PC-3 (cell line): ENCODE measurements at regions not wholly inside any gene's neighbourhood (a gene's known extent, or its start where the extent isn't known, plus 50 kb on each side); places are given as distances from the start of the nearest gene placed in this dataset.

Experiments used
- ATAC-seq: fragments of 200-7000 bp; cut with Tn5 transposase; 2 replicates; pipeline ENCODE4 v1.9.1; 2020; ENCODE audit warnings: mild to moderate bottlenecking, moderate library complexity
- BruUV-seq: library from RNA; stranded (reverse); fragments of 400-500 nt; replicated peaks from 2 replicates; lab custom pipeline; 2021; lab: Mats Ljungman, UMichigan
- CTCF ChIA-PET: fragments of 300-600 bp; sonication (Branson Sonifier 250); formaldehyde crosslinking; loops from one replicate; lab custom pipeline; 2022; ENCODE audit warnings: antibody characterized with exemption; lab: Charles Lee
- POLR2A ChIA-PET: fragments of 300-600 bp; sonication (Branson Sonifier 250); formaldehyde crosslinking; loops from one replicate; lab custom pipeline; 2022; ENCODE audit warnings: antibody characterized with exemption; ENCODE audit not compliant: unreplicated experiment; lab: Charles Lee
- DNase-seq: peaks from one replicate; pipeline ENCODE4 v3.0.0-alpha.2; 2015
- H2AFZ ChIP-seq: fragments of 300-600 bp; sonication (generic); 2 replicates; pipeline ENCODE4 v1.6.0; 2016; ENCODE audit warnings: antibody characterized with exemption, low read length
- H3F3A ChIP-seq: fragments of 300-600 bp; sonication (generic); one replicate; pipeline ENCODE4 v1.6.0; 2017; ENCODE audit warnings: antibody characterized with exemption, low read length, control low read depth, mild to moderate bottlenecking; ENCODE audit not compliant: unreplicated experiment
- H3K27ac ChIP-seq: fragments of 300-600 bp; sonication (generic); 2 replicates; pipeline ENCODE4 v1.5.1; 2016; ENCODE audit warnings: mild to moderate bottlenecking, low read length
- H3K27me3 ChIP-seq: fragments of 300-600 bp; sonication (generic); 2 replicates; pipeline ENCODE4 v1.6.1; 2016; ENCODE audit warnings: low read length, mixed read lengths
- H3K36me3 ChIP-seq: fragments of 300-600 bp; sonication (generic); 2 replicates; pipeline ENCODE4 v1.6.1; 2016; ENCODE audit warnings: low read depth, mixed run types, low read length, mixed read lengths
- H3K4me1 ChIP-seq: fragments of 300-600 bp; sonication (generic); 2 replicates; pipeline ENCODE4 v1.5.1; 2016; ENCODE audit warnings: low read length; ENCODE audit not compliant: insufficient read depth
- H3K4me2 ChIP-seq: fragments of 300-600 bp; sonication (generic); 2 replicates; pipeline ENCODE4 v1.6.0; 2016; ENCODE audit warnings: low read length
- H3K4me3 ChIP-seq: fragments of 300-600 bp; sonication (generic); 2 replicates; pipeline ENCODE4 v1.5.1; 2016; ENCODE audit warnings: mild to moderate bottlenecking, low read length, mixed read lengths
- H3K79me2 ChIP-seq: fragments of 300-600 bp; sonication (generic); 2 replicates; pipeline ENCODE4 v1.6.1; 2017; ENCODE audit warnings: low read length, mixed read lengths
- H3K9ac ChIP-seq: fragments of 300-600 bp; sonication (generic); 2 replicates; pipeline ENCODE4 v1.6.0; 2016; ENCODE audit warnings: mild to moderate bottlenecking, low read length
- H3K9me2 ChIP-seq: fragments of 300-600 bp; sonication (generic); replicated peaks from 2 replicates; pipeline ENCODE4 v1.6.1; 2016; ENCODE audit warnings: mixed run types, low read length, mixed read lengths
- H3K9me3 ChIP-seq: fragments of 300-600 bp; sonication (generic); 2 replicates; pipeline ENCODE4 v1.6.1; 2016; ENCODE audit warnings: low read length, mixed read lengths
- H4K20me1 ChIP-seq: fragments of 300-600 bp; sonication (generic); 2 replicates; pipeline ENCODE4 v1.6.1; 2016; ENCODE audit warnings: low read length, mixed read lengths
- CTCF ChIP-seq: fragments of 300-600 bp; sonication (generic); conservative IDR thresholded peaks from 2 replicates; pipeline ENCODE4 v1.5.1; 2017; ENCODE audit warnings: antibody characterized with exemption, low read depth, mild to moderate bottlenecking, low read length
- EZH2 ChIP-seq: fragments of 300-600 bp; sonication (generic); IDR thresholded peaks from one replicate; pipeline ENCODE4 v1.6.1; 2017; ENCODE audit warnings: antibody characterized with exemption, mild to moderate bottlenecking, low read length; ENCODE audit not compliant: unreplicated experiment
- EZH2phosphoT487 ChIP-seq: fragments of 300-600 bp; sonication (generic); IDR thresholded peaks from 2 replicates; pipeline ENCODE4 v1.6.1; 2018; ENCODE audit warnings: mild to moderate bottlenecking, antibody characterized with exemption, low read length, borderline replicate concordance
- intact Hi-C: fragments of 100-400 bp; cut with micrococcal nuclease; formaldehyde crosslinking; loops from 2 replicates; pipeline ENCODE4 v1.9.0; 2023

DNA sequence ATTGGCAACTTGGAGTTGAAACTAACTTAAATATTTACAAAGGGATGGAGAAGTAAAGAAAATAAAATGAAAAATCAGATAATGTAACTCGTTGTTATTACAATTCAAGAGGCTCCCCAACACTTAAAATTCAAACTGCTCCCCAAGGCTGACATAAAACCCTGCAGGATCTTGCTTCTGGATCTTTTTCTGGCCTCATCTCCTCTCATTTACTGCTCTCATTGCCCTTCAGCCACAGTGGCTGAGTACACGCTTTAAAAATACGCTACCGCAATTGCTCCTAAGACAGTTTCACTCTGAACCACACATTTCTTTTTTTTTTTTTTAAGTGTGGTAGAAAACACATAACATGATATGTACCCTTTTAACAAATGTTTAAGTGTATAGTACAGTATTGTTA, 718.1 kb upstream of the ANO3 start:
- H3F3A ChIP-seq: no peaks in the 10 kb centered on the region
- H3K36me3 ChIP-seq: no peaks in the 10 kb centered on the region
- H3K4me2 ChIP-seq: no peak overlapping the region
- no peak overlapping the region for H3K9ac ChIP-seq
- intact Hi-C loops: no loop called here
- H3K9me2 ChIP-seq: no peaks in the 10 kb centered on the region
- POLR2A ChIA-PET: no interaction called here
- H2AFZ ChIP-seq: no peak overlapping the region
- BruUV-seq: no TSS peak
- DNase-seq (no peak), ATAC-seq (no peak)
- no peaks in the 10 kb centered on the region for H3K9me3 ChIP-seq
- H3K27me3 ChIP-seq: no peaks in the 10 kb centered on the region
- no peak overlapping the region for H3K4me3 ChIP-seq
- H3K4me1 ChIP-seq: no peaks in the 10 kb centered on the region
- no peaks in the 10 kb centered on the region for H4K20me1 ChIP-seq
- H3K79me2 ChIP-seq: no peaks in the 10 kb centered on the region
- no peak for TF ChIP-seq EZH2
- no peak for TF ChIP-seq CTCF
- no peak for TF ChIP-seq EZH2phosphoT487
- CTCF ChIA-PET: no interaction called here
- H3K27ac ChIP-seq: no peak overlapping the region

DNA sequence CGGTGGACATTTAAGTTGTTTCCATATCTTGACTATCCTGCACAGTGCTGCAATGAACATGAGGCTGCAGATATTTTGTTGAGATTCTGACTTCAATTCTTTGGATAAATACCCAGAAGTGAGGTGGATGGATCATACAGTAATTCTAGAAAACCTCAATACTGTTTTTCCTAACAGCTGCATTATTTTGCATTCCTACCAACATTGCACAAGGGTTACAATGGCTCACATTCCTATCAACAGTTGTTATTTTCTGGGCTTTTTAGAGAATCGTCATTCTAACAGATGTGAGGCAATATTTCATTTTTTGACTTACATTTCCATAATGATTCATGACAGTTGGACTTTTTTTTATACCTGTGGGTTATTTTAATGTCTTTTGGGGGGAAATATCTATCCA, 716.9 kb upstream of the ANO3 start:
- no peak overlapping the region for H3K4me2 ChIP-seq
- H3K27me3 ChIP-seq: no peaks in the 10 kb centered on the region
- CTCF ChIA-PET: no interaction called here
- H3K9me2 ChIP-seq: no peaks in the 10 kb centered on the region
- H3K9ac ChIP-seq: no peak overlapping the region
- H3K27ac ChIP-seq: no peak overlapping the region
- DNase-seq (no peak), ATAC-seq (no peak)
- H3F3A ChIP-seq: no peaks in the 10 kb centered on the region
- BruUV-seq: no TSS peak
- no peak overlapping the region for H2AFZ ChIP-seq
- intact Hi-C loops: no loop called here
- no peaks in the 10 kb centered on the region for H3K9me3 ChIP-seq
- no peaks in the 10 kb centered on the region for H3K36me3 ChIP-seq
- H3K4me1 ChIP-seq: no peaks in the 10 kb centered on the region
- H3K4me3 ChIP-seq: no peak overlapping the region
- POLR2A ChIA-PET: no interaction called here
- no peaks in the 10 kb centered on the region for H3K79me2 ChIP-seq
- no peaks in the 10 kb centered on the region for H4K20me1 ChIP-seq
- TF ChIP-seq EZH2phosphoT487 (no peak), CTCF (no peak), EZH2 (no peak)

DNA sequence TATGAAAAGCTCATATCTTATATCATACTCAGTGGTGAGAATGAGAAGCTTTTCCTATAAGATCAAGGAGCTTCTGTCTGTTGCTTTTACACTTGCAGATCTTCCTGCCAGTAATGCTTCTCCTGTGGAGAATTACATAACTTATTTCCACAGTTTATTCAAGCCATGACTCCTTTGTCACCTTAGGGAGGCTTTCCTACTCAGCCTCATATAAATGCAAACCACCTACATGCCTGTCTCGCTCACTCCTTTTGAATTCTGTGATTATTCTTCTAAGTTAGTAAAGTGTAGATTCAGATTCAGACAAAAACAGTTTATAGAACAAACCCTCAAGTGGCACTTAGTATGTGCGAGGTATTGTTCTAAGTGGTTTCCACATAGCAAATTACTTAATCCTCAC, 716.1 kb upstream of the ANO3 start:
- Histone ChIP-seq H3K27ac (no peak overlapping the region), H3K4me3 (no peak overlapping the region), H3K4me1 (no peaks in the 10 kb centered on the region), H3K9ac (no peak overlapping the region), H3K9me2 (no peaks in the 10 kb centered on the region), H2AFZ (no peak overlapping the region), H4K20me1 (no peaks in the 10 kb centered on the region), H3K27me3 (no peaks in the 10 kb centered on the region), H3K36me3 (no peaks in the 10 kb centered on the region), H3K9me3 (no peaks in the 10 kb centered on the region), H3K79me2 (no peaks in the 10 kb centered on the region), H3K4me2 (no peak overlapping the region), H3F3A (no peaks in the 10 kb centered on the region)
- POLR2A ChIA-PET: no interaction called here
- CTCF ChIA-PET: no interaction called here
- no TSS peak for BruUV-seq
- intact Hi-C loops: no loop called here
- DNase-seq: no peak
- TF ChIP-seq EZH2phosphoT487 (no peak), EZH2 (no peak), CTCF (no peak)
- no peak for ATAC-seq
